HepG2 (cell line): ENCODE measurements at regions not wholly inside any gene's neighbourhood (a gene's known extent, or its start where the extent isn't known, plus 50 kb on each side); places are given as distances from the start of the nearest gene placed in this dataset.

ENCODE experiments used
- ETS1 ChIP-seq: sonication (generic); formaldehyde crosslinking; IDR thresholded peaks from 2 replicates; pipeline ENCODE4 v1.4.0; 2020; ENCODE audit warnings: missing genetic modification reagents
- ETV5 ChIP-seq: IDR thresholded peaks from 2 replicates; pipeline ENCODE4 v1.6.1; 2018; ENCODE audit warnings: missing biosample characterization, missing genetic modification reagents, inconsistent platforms, borderline replicate concordance
- PRDM15 ChIP-seq: sonication (generic); formaldehyde crosslinking; IDR thresholded peaks from 2 replicates; pipeline ENCODE4 v1.4.0; 2020; ENCODE audit warnings: missing genetic modification reagents
- ZNF44 ChIP-seq: sonication (generic); formaldehyde crosslinking; IDR thresholded peaks from 2 replicates; pipeline ENCODE4 v1.5.1; 2020; ENCODE audit warnings: mild to moderate bottlenecking, missing genetic modification reagents

GRCh38 chr4:171256223-171256622, 557.0 kb upstream of the GALNTL6 start:
- no peak for TF ChIP-seq ETV5 (CRISPR knock-in tag)
- TF ChIP-seq ZNF44 (CRISPR knock-in tag) = no peak
- no peak for TF ChIP-seq PRDM15 (CRISPR knock-in tag)
- no peak for TF ChIP-seq ETS1
